Left lung (tissue), 4 donors: ENCODE measurements at regions not wholly inside any gene's neighbourhood (a gene's known extent, or its start where the extent isn't known, plus 50 kb on each side); places are given as distances from the start of the nearest gene placed in this dataset.

Experiments
- ATAC-seq: fragments of 200-7000 bp; cut with Tn5 transposase; one replicate; pipeline ENCODE4 v1.9.1; 2020; ENCODE audit warnings: moderate library complexity
- DNase-seq, 4 donors: peaks; one replicate each; pipeline ENCODE4 v3.0.0-alpha.2; 2013 to 2020
- H3K27ac ChIP-seq, 2 donors: fragments of 200-600 bp; sonication (generic) in 1 of 2; one replicate each; pipeline versions ENCODE4 v1.5.0 to v1.8.0; 2020 to 2021
- H3K27me3 ChIP-seq, 2 donors: fragments of 200-600 bp; sonication (generic) in 1 of 2; one replicate each; pipeline versions ENCODE4 v1.5.0 to v1.8.0; 2020 to 2021
- H3K36me3 ChIP-seq, 2 donors: fragments of 200-600 bp; sonication (generic) in 1 of 2; one replicate each; pipeline versions ENCODE4 v1.5.0 to v1.8.0; 2020 to 2021
- H3K4me1 ChIP-seq, 2 donors: fragments of 200-600 bp; one replicate each; pipeline ENCODE4 v1.8.0; 2021
- H3K4me3 ChIP-seq, 2 donors: fragments of 200-600 bp; sonication (generic) in 1 of 2; one replicate each; pipeline versions ENCODE4 v1.5.0 to v1.8.0; 2020 to 2021; ENCODE audit warnings: mild to moderate bottlenecking in 1 of 2
- H3K9me3 ChIP-seq, 2 donors: fragments of 200-600 bp; sonication (generic) in 1 of 2; one replicate each; pipeline versions ENCODE4 v1.5.0 to v1.8.0; 2020 to 2021
- CTCF ChIP-seq, 2 donors: fragments of 200-600 bp; sonication (generic) in 1 of 2; IDR thresholded peaks; one replicate each; pipeline versions ENCODE4 v1.5.0 to v1.8.0; 2021; ENCODE audit warnings: antibody characterized with exemption in 2 of 2
- intact Hi-C, 2 donors: fragments of 100-400 bp; cut with DNase I; formaldehyde crosslinking; loops; one replicate each; pipeline versions ENCODE4 v1.11.2 to v1.14.2; 2022
- donor health status: DM: no; HTN: yes; CAD: no.
- donor health status: DM: no; HTN: no; CAD: no.

GRCh38 chr15:62637950-62638619 lies 404.5 kb upstream of the TPM1 start:
- no peak overlapping the region for H3K27ac ChIP-seq
- no peaks in the 10 kb centered on the region for H3K27me3 ChIP-seq
- no peak overlapping the region for H3K4me3 ChIP-seq
- TF ChIP-seq CTCF (IDR thresholded peaks at IDR 0.05): no peak
- intact Hi-C loops: no loop called here
- no peaks in the 10 kb centered on the region for H3K9me3 ChIP-seq
- H3K36me3 ChIP-seq: no peaks in the 10 kb centered on the region
- H3K4me1 ChIP-seq: peaks cover 0 to 4% of the 10 kb centered on the region in 2 donors
- ATAC-seq (no peak), DNase-seq (no peak)

- intact Hi-C loops: no loop called here
- no peak for ATAC-seq
- H3K27ac ChIP-seq: no peak overlapping the region
- no peaks in the 10 kb centered on the region for H3K9me3 ChIP-seq
- H3K27me3 ChIP-seq: no peaks in the 10 kb centered on the region
- no peak for TF ChIP-seq CTCF (IDR thresholded peaks at IDR 0.05)
- no peak for DNase-seq
- H3K4me3 ChIP-seq: no peak overlapping the region
- no peaks in the 10 kb centered on the region for H3K36me3 ChIP-seq
- peaks cover 0 to 4% of the 10 kb centered on the region in 2 donors for H3K4me1 ChIP-seq
Observed at GRCh38 chr15:62639432-62639831, 403.1 kb upstream of the TPM1 start.

GRCh38 chr15:62639906-62640605 lies 402.5 kb upstream of the TPM1 start:
- intact Hi-C loops: no loop called here
- H3K36me3 ChIP-seq: no peaks in the 10 kb centered on the region

GRCh38 chr15:62641825-62642224 lies 400.7 kb upstream of the TPM1 start:
- H3K27me3 ChIP-seq: no peaks in the 10 kb centered on the region
- intact Hi-C loops: no loop called here
- H3K36me3 ChIP-seq: no peaks in the 10 kb centered on the region
- no peak overlapping the region for H3K4me3 ChIP-seq
- TF ChIP-seq CTCF (IDR thresholded peaks at IDR 0.05): no peak
- peaks cover 0 to 4% of the 10 kb centered on the region in 2 donors for H3K4me1 ChIP-seq
- H3K9me3 ChIP-seq: no peaks in the 10 kb centered on the region
- DNase-seq (no peak), ATAC-seq (no peak)
- H3K27ac ChIP-seq: no peak overlapping the region

More at GRCh38 chr15:62639906-62640605, 402.5 kb upstream of the TPM1 start:
- Histone ChIP-seq H3K4me1 (peaks cover 0 to 4% of the 10 kb centered on the region in 2 donors), H3K9me3 (no peaks in the 10 kb centered on the region), H3K27ac (no peak overlapping the region), H3K4me3 (no peak overlapping the region), H3K27me3 (no peaks in the 10 kb centered on the region)
- ATAC-seq (no peak), DNase-seq (no peak)
- TF ChIP-seq CTCF (IDR thresholded peaks at IDR 0.05): no peak

- ATAC-seq: no peak
- no peaks in the 10 kb centered on the region for H3K9me3 ChIP-seq
- DNase-seq: no peak
- intact Hi-C loops: no loop called here
- no peaks in the 10 kb centered on the region for H3K27me3 ChIP-seq
- no peaks in the 10 kb centered on the region for H3K36me3 ChIP-seq
- H3K4me3 ChIP-seq: no peak overlapping the region
- TF ChIP-seq CTCF (IDR thresholded peaks at IDR 0.05): no peak
- no peak overlapping the region for H3K27ac ChIP-seq
- peaks cover 0 to 4% of the 10 kb centered on the region in 2 donors for H3K4me1 ChIP-seq
Observed at GRCh38 chr15:62643572-62643971, 399.0 kb upstream of the TPM1 start.
